H1 (cell line): ENCODE measurements at regions not wholly inside any gene's neighbourhood (a gene's known extent, or its start where the extent isn't known, plus 50 kb on each side); places are given as distances from the start of the nearest gene placed in this dataset.

Experiments
- CTCF ChIA-PET: fragments of 300-600 bp; sonication (Branson Sonifier 250); formaldehyde crosslinking; loops from one replicate; lab custom pipeline; 2021; ENCODE audit not compliant: partially characterized antibody; lab: Charles Lee
- POLR2A ChIA-PET: fragments of 300-600 bp; sonication (Branson Sonifier 250); formaldehyde crosslinking; loops from one replicate; lab custom pipeline; 2021; ENCODE audit warnings: inconsistent platforms; ENCODE audit not compliant: partially characterized antibody; lab: Charles Lee
- DNase-seq, 2 experiments: peaks; one replicate each; pipeline versions ENCODE4 v3.0.0 to v3.0.0-alpha.2; 2010 to 2022; ENCODE audit warnings: low spot score in 2 of 2, low read depth in 1 of 2, mixed read lengths in 1 of 2
- FAIRE-seq: peaks from 2 replicates; lab custom pipeline; 2011; peaks lifted over from hg19 to GRCh38; lab: Jason Lieb, UNC
- H2AFZ ChIP-seq: 2 replicates; pipeline ENCODE4 v1.8.1; 2012; ENCODE audit warnings: low read length, inconsistent platforms
- H2AK5ac ChIP-seq: 2 replicates; pipeline ENCODE4 v1.6.1; 2013; ENCODE audit warnings: low read depth, low read length
- H2BK120ac ChIP-seq: replicated peaks from 2 replicates; pipeline ENCODE3; 2013; ENCODE audit warnings: low read depth, low read length, inconsistent platforms
- H2BK12ac ChIP-seq: 2 replicates; pipeline ENCODE4 v1.6.1; 2013; ENCODE audit warnings: low read depth, low read length
- H2BK15ac ChIP-seq: 2 replicates; pipeline ENCODE4 v1.6.1; 2013; ENCODE audit warnings: low read length
- H2BK20ac ChIP-seq: 2 replicates; pipeline ENCODE4 v1.6.1; 2013; ENCODE audit warnings: low read length
- H2BK5ac ChIP-seq: 2 replicates; pipeline ENCODE4 v1.6.1; 2013; ENCODE audit warnings: low read depth, low read length
- H3K14ac ChIP-seq: 2 replicates; pipeline ENCODE4 v1.6.1; 2013; ENCODE audit warnings: inconsistent platforms; ENCODE audit not compliant: insufficient read length
- H3K18ac ChIP-seq: 2 replicates; pipeline ENCODE4 v1.6.1; 2013; ENCODE audit warnings: low read length; ENCODE audit errors: extremely low read depth
- H3K23ac ChIP-seq: 2 replicates; pipeline ENCODE4 v1.6.1; 2013; ENCODE audit warnings: inconsistent platforms; ENCODE audit not compliant: insufficient read length
- H3K23me2 ChIP-seq: 2 replicates; pipeline ENCODE4 v1.6.1; 2013; ENCODE audit warnings: low read depth, low read length
- H3K27ac ChIP-seq: 2 replicates; pipeline ENCODE4 v1.6.1; 2011; ENCODE audit warnings: low read depth, low read length, inconsistent platforms
- H3K27me3 ChIP-seq, 4 experiments: replicated peaks in 1 of 4; 1 replicate in 1 of 4; 2 replicates in 3 of 4; pipeline versions ENCODE4 v1.6.1 to v1.8.1; 2011 to 2013; ENCODE audit warnings: low read length in 3 of 4, mild to moderate bottlenecking in 3 of 4, inconsistent platforms in 2 of 4, mixed read lengths in 2 of 4, moderate library complexity in 1 of 4; ENCODE audit not compliant: control insufficient read depth in 3 of 4, insufficient read depth in 3 of 4; ENCODE audit errors: extremely low read depth in 1 of 4
- H3K36me3 ChIP-seq, 4 experiments: 2 replicates each; pipeline versions ENCODE4 v1.6.1 to v1.8.1; 2011 to 2013; ENCODE audit warnings: mild to moderate bottlenecking in 4 of 4, low read length in 3 of 4, moderate library complexity in 2 of 4, control low read depth in 1 of 4, inconsistent platforms in 1 of 4; ENCODE audit not compliant: insufficient read depth in 4 of 4, control insufficient read depth in 2 of 4
- H3K4ac ChIP-seq: replicated peaks from 2 replicates; pipeline ENCODE3; 2013; ENCODE audit warnings: low read length, low read depth, mixed read lengths, inconsistent platforms; ENCODE audit not compliant: insufficient read length
- H3K4me1 ChIP-seq, 4 experiments: replicated peaks in 1 of 4; 1 replicate in 1 of 4; 2 replicates in 3 of 4; pipeline versions ENCODE4 v1.6.1 to v1.8.1; 2011 to 2013; ENCODE audit warnings: low read length in 3 of 4, inconsistent platforms in 2 of 4, mixed read lengths in 1 of 4; ENCODE audit not compliant: insufficient read depth in 4 of 4, control insufficient read depth in 3 of 4
- H3K4me2 ChIP-seq, 2 experiments: 2 replicates each; pipeline versions ENCODE4 v1.6.1 to v1.8.1; 2011 to 2013; ENCODE audit warnings: low read depth in 2 of 2, low read length in 2 of 2, control low read depth in 1 of 2, inconsistent platforms in 1 of 2, mild to moderate bottlenecking in 1 of 2; ENCODE audit not compliant: insufficient read depth in 1 of 2
- H3K4me3 ChIP-seq, 4 experiments: fragments of 200-600, 300-600 bp in 1 of 4; sonication (generic), shearing (Covaris generic), sonication (Bioruptor Twin) in 1 of 4; 2 replicates each; pipeline versions ENCODE4 v1.5.1 to v1.8.1; 2011 to 2016; ENCODE audit warnings: low read length in 4 of 4, low read depth in 3 of 4, control low read depth in 2 of 4, inconsistent platforms in 2 of 4, mild to moderate bottlenecking in 2 of 4, mixed read lengths in 1 of 4, moderate library complexity in 1 of 4; ENCODE audit not compliant: insufficient read depth in 2 of 4; ENCODE audit errors: extremely low read depth in 1 of 4
- H3K56ac ChIP-seq: replicated peaks from 2 replicates; pipeline ENCODE3; 2013; ENCODE audit warnings: low read depth, mild to moderate bottlenecking, mixed read lengths, low read length, inconsistent platforms; ENCODE audit not compliant: insufficient read length
- H3K79me1 ChIP-seq: 2 replicates; pipeline ENCODE4 v1.6.1; 2013; ENCODE audit warnings: low read depth, low read length, control low read depth
- H3K79me2 ChIP-seq, 2 experiments: 2 replicates each; pipeline versions ENCODE4 v1.6.1 to v1.8.1; 2012 to 2013; ENCODE audit warnings: low read length in 2 of 2, mild to moderate bottlenecking in 2 of 2, inconsistent platforms in 1 of 2; ENCODE audit not compliant: insufficient read depth in 2 of 2, control insufficient read depth in 1 of 2
- H3K9ac ChIP-seq, 4 experiments: replicated peaks in 1 of 4; 1 replicate in 1 of 4; 2 replicates in 3 of 4; pipeline versions ENCODE4 v1.6.1 to v1.8.1; 2011 to 2013; ENCODE audit warnings: low read depth in 3 of 4, low read length in 3 of 4, control low read depth in 2 of 4, mild to moderate bottlenecking in 2 of 4, moderate library complexity in 2 of 4, inconsistent platforms in 1 of 4; ENCODE audit errors: extremely low read depth in 1 of 4
- H3K9me3 ChIP-seq, 2 experiments: 2 replicates each; pipeline versions ENCODE4 v1.6.1 to v1.8.1; 2012 to 2013; ENCODE audit warnings: mild to moderate bottlenecking in 2 of 2, moderate library complexity in 2 of 2, control low read depth in 1 of 2, inconsistent platforms in 1 of 2, low read depth in 1 of 2, low read length in 1 of 2, mixed read lengths in 1 of 2; ENCODE audit not compliant: insufficient read depth in 2 of 2
- H4K20me1 ChIP-seq, 2 experiments: replicated peaks in 1 of 2; 2 replicates each; pipeline versions ENCODE3 to v1.8.1; 2011 to 2013; ENCODE audit warnings: inconsistent platforms in 2 of 2, low read length in 2 of 2, mild to moderate bottlenecking in 1 of 2; ENCODE audit not compliant: insufficient read depth in 2 of 2, control insufficient read depth in 1 of 2
- H4K5ac ChIP-seq: 2 replicates; pipeline ENCODE4 v1.6.1; 2013; ENCODE audit warnings: low read length, low read depth, mixed read lengths, inconsistent platforms; ENCODE audit not compliant: insufficient read length
- H4K8ac ChIP-seq: 2 replicates; pipeline ENCODE4 v1.8.0; 2013; ENCODE audit warnings: mild to moderate bottlenecking, moderate library complexity, low read length, inconsistent platforms; ENCODE audit not compliant: insufficient read depth; ENCODE audit errors: extremely low read depth
- H4K91ac ChIP-seq: replicated peaks from 2 replicates; pipeline ENCODE3; 2013; ENCODE audit warnings: low read length, mixed read lengths, inconsistent platforms; ENCODE audit not compliant: insufficient read length
- ATF2 ChIP-seq: IDR thresholded peaks from 2 replicates; pipeline ENCODE4 v1.6.1; 2012; ENCODE audit warnings: low read length, inconsistent platforms
- E2F6 ChIP-seq: IDR thresholded peaks from 2 replicates; pipeline ENCODE4 v1.6.1; 2012; ENCODE audit warnings: inconsistent platforms
- GABPA ChIP-seq: IDR thresholded peaks from 2 replicates; pipeline ENCODE4 v1.6.1; 2011; ENCODE audit warnings: mild to moderate bottlenecking, low read length, moderate library complexity, borderline replicate concordance; ENCODE audit not compliant: insufficient read depth
- KDM5A ChIP-seq: fragments of 200-600 bp; IDR thresholded peaks from 2 replicates; pipeline ENCODE4 v1.7.1; 2012; ENCODE audit warnings: mild to moderate bottlenecking, low read length, inconsistent platforms, mixed read lengths
- RNF2 ChIP-seq: fragments of 200-900, 300-1000 bp; sonication (generic); IDR thresholded peaks from 2 replicates; pipeline ENCODE4 v1.7.1; 2016; ENCODE audit warnings: borderline replicate concordance, low read depth, mild to moderate bottlenecking, antibody characterized with exemption, low read length; ENCODE audit not compliant: poor library complexity, severe bottlenecking; ENCODE audit errors: missing control alignments
- TBP ChIP-seq: IDR thresholded peaks from 2 replicates; pipeline ENCODE4 v1.6.1; 2011; ENCODE audit warnings: low read depth, low read length, improper control_type of control experiment
- WGBS, 2 experiments: shearing (Covaris generic) in 1 of 2; methylation state at CpG; one replicate each; pipeline versions ENCODE4 v1.1.6 to v1.1.7; 2013 to 2015; ENCODE audit warnings: low lambda C conversion rate in 2 of 2, mixed read lengths in 2 of 2, inconsistent platforms in 1 of 2, low coverage in 1 of 2, missing lambda C conversion rate in 1 of 2; ENCODE audit not compliant: insufficient replicate concordance in 2 of 2, insufficient coverage in 1 of 2, insufficient read length in 1 of 2; ENCODE audit errors: extremely low coverage in 1 of 2, missing lambda C conversion rate in 1 of 2; 5-methylcytosine and 5-hydroxymethylcytosine counted together

GRCh38 chr1:119266386-119266785 lies 102.2 kb upstream of the HAO2 start:
- Histone ChIP-seq H3K79me2 (no peaks in the 10 kb centered on the region), H3K4me2 (no peak overlapping the region), H3K4me3 (no peak overlapping the region), H3K56ac (no peak overlapping the region), H3K36me3 (no peaks in the 10 kb centered on the region), H4K20me1 (no peaks in the 10 kb centered on the region), H2AFZ (no peak overlapping the region), H3K27me3 (no peaks in the 10 kb centered on the region), H3K79me1 (no peaks in the 10 kb centered on the region), H2BK12ac (no peak overlapping the region), H4K5ac (no peak overlapping the region), H4K8ac (no peak overlapping the region), H2BK5ac (no peak overlapping the region), H2BK15ac (no peak overlapping the region), H3K23ac (no peak overlapping the region), H3K4ac (no peak overlapping the region), H3K23me2 (no peaks in the 10 kb centered on the region), H3K9ac (no peak overlapping the region), H3K9me3 (no peaks in the 10 kb centered on the region), H2AK5ac (no peak overlapping the region), H3K27ac (no peak overlapping the region), H3K18ac (no peak overlapping the region), H2BK20ac (no peak overlapping the region), H4K91ac (no peak overlapping the region), H2BK120ac (no peak overlapping the region), H3K14ac (no peak overlapping the region), H3K4me1 (no peaks in the 10 kb centered on the region)
- POLR2A ChIA-PET: no interaction called here
- 90% methylated on average over 1 of the region's 1 CpG; no CpG with 5 or more reads in 1 of the 2 experiments for WGBS, 2 experiments
- TF ChIP-seq RNF2: no peak
- TF ChIP-seq KDM5A: no peak
- no peak for TF ChIP-seq ATF2
- no peak for TF ChIP-seq TBP
- no peak for TF ChIP-seq E2F6
- TF ChIP-seq GABPA: no peak
- CTCF ChIA-PET: interaction anchor here (1.2 to 2.7 kb wide), 3 partner anchors 10 to 103 kb away, joined by 4 to 30 read pairs (median 11); no protein-coding TSS in a partner anchor
- DNase-seq (no peak), FAIRE-seq (no peak)
